HCT116 (cell line): ENCODE measurements at regions not wholly inside any gene's neighbourhood (a gene's known extent, or its start where the extent isn't known, plus 50 kb on each side); places are given as distances from the start of the nearest gene placed in this dataset.
"Not testable (repeated sequence)": the region's sequence is repeated elsewhere in the genome, so short reads cannot be mapped to it uniquely, and the experiment has no call there.

Experiments used
- ATAC-seq: fragments of 200-7000 bp; cut with Tn5 transposase; 2 replicates; pipeline ENCODE4 v1.9.1; 2020; ENCODE audit warnings: mild to moderate bottlenecking, moderate library complexity
- BruUV-seq: library from RNA; stranded (reverse); fragments of 400-500 nt; replicated peaks from 2 replicates; lab custom pipeline; 2021; lab: Mats Ljungman, UMichigan
- CTCF ChIA-PET: fragments of 300-600 bp; sonication (Branson Sonifier 250); formaldehyde crosslinking; loops from one replicate; lab custom pipeline; 2021; ENCODE audit warnings: antibody characterized with exemption; lab: Charles Lee
- POLR2A ChIA-PET: fragments of 300-600, 350-600 bp; sonication (Branson Sonifier 250); formaldehyde crosslinking; loops from one replicate; lab custom pipeline; 2021; ENCODE audit warnings: antibody characterized with exemption; lab: Charles Lee
- RAD21 ChIA-PET, 2 experiments: fragments of 300-600 bp; sonication (Branson Sonifier 250); formaldehyde crosslinking; loops; one replicate each; lab custom pipeline; 2023; ENCODE audit warnings: low total read pairs in 2 of 2; ENCODE audit not compliant: uncharacterized antibody in 2 of 2, unreplicated experiment in 2 of 2, low non-redundant PET in 1 of 2; lab: Charles Lee
- DNase-seq: peaks from one replicate; pipeline ENCODE4 v3.0.0-alpha.2; 2010; ENCODE audit warnings: low read depth, low spot score
- H2AFZ ChIP-seq: fragments of 200-600 bp; shearing (Covaris generic), sonication (generic); 2 replicates; pipeline ENCODE4 v1.6.1; 2017; ENCODE audit warnings: low read depth, mixed run types, mixed read lengths, antibody characterized with exemption, low read length; ENCODE audit not compliant: poor library complexity, severe bottlenecking
- H3K27ac ChIP-seq: 2 replicates; pipeline ENCODE4 v1.5.1; 2012; ENCODE audit warnings: low read depth, low read length
- H3K27me3 ChIP-seq: fragments of 200-600 bp; sonication (generic); 2 replicates; pipeline ENCODE4 v1.6.1; 2016; ENCODE audit warnings: mixed run types, low read length, mixed read lengths; ENCODE audit not compliant: insufficient read depth
- H3K36me3 ChIP-seq, 2 experiments: fragments of 200-500 bp in 1 of 2; fragments of 200-600 bp in 1 of 2; sonication (Bioruptor generic) in 1 of 2; sonication (generic) in 1 of 2; 2 replicates each; pipeline versions ENCODE4 v1.5.1 to v1.6.1; 2014 to 2016; ENCODE audit warnings: low read length in 2 of 2, inconsistent platforms in 1 of 2, mixed read lengths in 1 of 2, mixed run types in 1 of 2; ENCODE audit not compliant: insufficient read depth in 2 of 2, control insufficient read depth in 1 of 2
- H3K4me1 ChIP-seq, 2 experiments: fragments of 200-600 bp in 1 of 2; sonication (generic) in 1 of 2; 2 replicates each; pipeline versions ENCODE4 v1.5.1 to v1.6.1; 2012 to 2017; ENCODE audit warnings: low read length in 2 of 2, inconsistent platforms in 1 of 2, mild to moderate bottlenecking in 1 of 2, mixed read lengths in 1 of 2, mixed run types in 1 of 2, moderate library complexity in 1 of 2; ENCODE audit not compliant: insufficient read depth in 2 of 2, control insufficient read depth in 1 of 2
- H3K4me2 ChIP-seq: fragments of 200-600 bp; sonication (generic); 2 replicates; pipeline ENCODE4 v1.6.1; 2017; ENCODE audit warnings: mixed run types, low read length, mixed read lengths
- H3K4me3 ChIP-seq, 2 experiments: fragments of 200-600 bp in 1 of 2; sonication (generic) in 1 of 2; replicated peaks in 1 of 2; 2 replicates each; pipeline ENCODE4 v1.5.1; 2011 to 2016; ENCODE audit warnings: low read length in 2 of 2, control low read depth in 1 of 2, low read depth in 1 of 2, mild to moderate bottlenecking in 1 of 2, mixed read lengths in 1 of 2, mixed run types in 1 of 2
- H3K79me2 ChIP-seq: fragments of 200-600 bp; sonication (generic); 2 replicates; pipeline ENCODE4 v1.6.1; 2017; ENCODE audit warnings: mild to moderate bottlenecking, mixed run types, low read length, moderate library complexity, mixed read lengths; ENCODE audit not compliant: insufficient read depth
- H3K9ac ChIP-seq: fragments of 200-600 bp; sonication (generic); 2 replicates; pipeline ENCODE4 v1.6.1; 2016; ENCODE audit warnings: low read length, mixed read lengths
- H3K9me2 ChIP-seq: fragments of 200-600 bp; sonication (generic), shearing (Covaris generic); 2 replicates; pipeline ENCODE4 v1.6.1; 2017; ENCODE audit warnings: mixed run types, mild to moderate bottlenecking, moderate library complexity; ENCODE audit not compliant: insufficient read depth
- H3K9me3 ChIP-seq, 2 experiments: fragments of 200-500 bp in 1 of 2; fragments of 200-600 bp in 1 of 2; sonication (Bioruptor generic) in 1 of 2; sonication (generic) in 1 of 2; 2 replicates each; pipeline ENCODE4 v1.6.1; 2014 to 2017; ENCODE audit warnings: low read length in 2 of 2, mixed read lengths in 2 of 2, inconsistent platforms in 1 of 2, low read depth in 1 of 2, mild to moderate bottlenecking in 1 of 2, mixed run types in 1 of 2, moderate library complexity in 1 of 2; ENCODE audit not compliant: control insufficient read depth in 1 of 2, insufficient read depth in 1 of 2
- H4K20me1 ChIP-seq: fragments of 200-600 bp; sonication (generic), shearing (Covaris generic); 2 replicates; pipeline ENCODE4 v1.6.1; 2017; ENCODE audit warnings: mixed run types, mild to moderate bottlenecking, moderate library complexity; ENCODE audit not compliant: insufficient read depth
- ATF3 ChIP-seq: IDR thresholded peaks from 2 replicates; pipeline ENCODE4 v1.6.1; 2012
- CBX3 ChIP-seq: IDR thresholded peaks from 2 replicates; pipeline ENCODE4 v1.6.1; 2012; ENCODE audit warnings: low read depth
- ELF1 ChIP-seq: IDR thresholded peaks from 2 replicates; pipeline ENCODE4 v1.6.1; 2012; ENCODE audit warnings: low read depth, borderline replicate concordance
- EZH2 ChIP-seq: fragments of 200-600 bp; sonication (generic); IDR thresholded peaks from 2 replicates; pipeline ENCODE4 v1.6.1; 2017; ENCODE audit warnings: antibody characterized with exemption, mixed run types
- JUND ChIP-seq: IDR thresholded peaks from 2 replicates; pipeline ENCODE4 v1.6.1; 2012
- MAX ChIP-seq: IDR thresholded peaks from 2 replicates; pipeline ENCODE4 v1.6.1; 2012
- RAD21 ChIP-seq: IDR thresholded peaks from 2 replicates; pipeline ENCODE4 v1.6.1; 2012; ENCODE audit warnings: low read depth, mild to moderate bottlenecking
- REST ChIP-seq: IDR thresholded peaks from 2 replicates; pipeline ENCODE4 v1.6.1; 2012; ENCODE audit warnings: low read depth
- SIN3A ChIP-seq: IDR thresholded peaks from 2 replicates; pipeline ENCODE4 v1.6.1; 2012; ENCODE audit warnings: low read depth
- SP1 ChIP-seq: IDR thresholded peaks from 2 replicates; pipeline ENCODE4 v1.6.1; 2012; ENCODE audit warnings: low read depth
- SRF ChIP-seq: IDR thresholded peaks from 2 replicates; pipeline ENCODE4 v1.6.1; 2012; ENCODE audit warnings: low read depth
- TCF7L2 ChIP-seq: IDR thresholded peaks from 2 replicates; pipeline ENCODE4 v1.7.0; 2011; ENCODE audit warnings: borderline replicate concordance, inconsistent platforms; ENCODE audit not compliant: insufficient read depth, insufficient read length; ENCODE audit errors: extremely low read depth
- YY1 ChIP-seq: IDR thresholded peaks from 2 replicates; pipeline ENCODE4 v1.6.1; 2011; ENCODE audit warnings: low read length, low read depth, moderate library complexity, mild to moderate bottlenecking; ENCODE audit not compliant: insufficient replicate concordance; ENCODE audit errors: extremely low read depth
- ZFX ChIP-seq: fragments of 450-650 bp; IDR thresholded peaks from 2 replicates; pipeline ENCODE4 v1.6.1; 2017
- ZNF274 ChIP-seq: fragments of 200-500 bp; sonication (Bioruptor generic); IDR thresholded peaks from 2 replicates; pipeline ENCODE4 v1.6.1; 2014; ENCODE audit warnings: mild to moderate bottlenecking, low read depth, low read length, inconsistent platforms
- intact Hi-C: fragments of 100-400 bp; cut with micrococcal nuclease; formaldehyde crosslinking; loops from 2 replicates; pipeline ENCODE4 v1.10.0; 2022

- TF ChIP-seq YY1, result no peak
Observed at GRCh38 chr1:105467549-105467948, 1588.9 kb upstream of the PRMT6 start (continued).

DNA sequence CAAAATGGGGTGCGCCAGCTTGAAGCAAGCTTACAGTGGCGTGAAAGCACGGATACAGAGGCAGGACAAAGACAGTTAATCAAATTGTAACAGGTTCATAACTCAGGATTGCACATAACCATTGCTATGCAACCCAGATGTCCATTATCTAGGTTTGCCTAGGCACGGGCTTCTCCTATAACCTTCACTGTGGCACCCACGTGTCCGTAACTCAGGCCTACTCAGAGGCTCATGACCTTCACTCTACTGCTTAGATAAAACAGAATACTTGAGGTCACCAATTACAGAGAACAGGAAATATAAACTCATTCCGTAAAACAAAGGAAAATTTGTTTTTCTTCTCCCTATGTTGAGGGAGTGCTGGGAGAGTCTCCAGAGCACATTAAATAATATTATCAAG is 1585.9 kb upstream of the PRMT6 start:
- H3K4me2 ChIP-seq, result not testable (repeated sequence)

DNA sequence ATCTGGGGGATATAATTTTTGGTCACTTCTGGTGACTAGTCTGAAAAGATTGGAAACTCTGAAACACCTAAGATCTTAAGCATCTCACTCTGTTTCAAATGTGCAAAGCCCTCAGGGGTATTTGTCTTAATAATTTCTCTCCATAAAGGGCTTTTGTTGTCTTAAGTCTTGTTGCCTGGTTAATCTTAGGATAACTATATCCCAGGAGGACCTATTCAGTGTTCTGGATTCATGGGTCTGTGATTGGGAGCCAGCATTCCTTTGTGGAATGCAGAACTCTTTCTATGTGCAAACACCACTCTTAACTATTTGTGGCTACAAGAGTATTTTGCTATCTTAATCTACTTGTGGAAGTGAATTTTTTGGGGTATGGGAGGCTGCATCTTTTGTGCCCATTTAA is 1573.0 kb upstream of the PRMT6 start:
- Histone ChIP-seq H3K9ac (no peak overlapping the region), H3K27me3 (no peaks in the 10 kb centered on the region), H3K9me2 (no peaks in the 10 kb centered on the region), H3K79me2 (no peaks in the 10 kb centered on the region), H4K20me1 (no peaks in the 10 kb centered on the region), H3K9me3 (peaks cover 0 to 12% of the 10 kb centered on the region in 2 experiments; a peak in 2 of 4 replicates), H3K27ac (no peak overlapping the region), H3K4me2 (no peak overlapping the region), H3K36me3 (no peaks in the 10 kb centered on the region), H3K4me1 (no peaks in the 10 kb centered on the region), H3K4me3 (no peak overlapping the region), H2AFZ (no peak overlapping the region)
- ChIA-PET POLR2A (no interaction called here), CTCF (no interaction called here), RAD21 (no interaction called here)
- TF ChIP-seq SRF, result no peak
- no peak for TF ChIP-seq CBX3
- no peak for TF ChIP-seq RAD21
- no peak for TF ChIP-seq ELF1
- no peak for TF ChIP-seq EZH2
- TF ChIP-seq SIN3A, result no peak
- TF ChIP-seq ATF3, result no peak
- no peak for TF ChIP-seq TCF7L2
- no peak for TF ChIP-seq REST
- TF ChIP-seq JUND, result no peak
- no peak for TF ChIP-seq MAX
- TF ChIP-seq ZNF274, result no peak
- TF ChIP-seq SP1, result no peak
- TF ChIP-seq ZFX, result no peak
- no peak for ATAC-seq
- no peak for DNase-seq
- intact Hi-C loops, result no loop called here
- no TSS peak for BruUV-seq

More for the DNA sequence above, 1585.9 kb upstream of the PRMT6 start:
- H3K4me1 ChIP-seq, H3K79me2 ChIP-seq, RAD21 ChIA-PET, H3K9me2 ChIP-seq, POLR2A ChIA-PET, H3K27me3 ChIP-seq, H3K27ac ChIP-seq, H2AFZ ChIP-seq, DNase-seq, H3K36me3 ChIP-seq, ATAC-seq, H3K9me3 ChIP-seq, BruUV-seq, H4K20me1 ChIP-seq, H3K4me3 ChIP-seq, CTCF ChIA-PET, intact Hi-C loops, H3K9ac ChIP-seq: not testable (repeated sequence)
